ENCODE measurements at regions not wholly inside any gene's neighbourhood (a gene's known extent, or its start where the extent isn't known, plus 50 kb on each side); places are given as distances from the start of the nearest gene placed in this dataset.

DNA sequence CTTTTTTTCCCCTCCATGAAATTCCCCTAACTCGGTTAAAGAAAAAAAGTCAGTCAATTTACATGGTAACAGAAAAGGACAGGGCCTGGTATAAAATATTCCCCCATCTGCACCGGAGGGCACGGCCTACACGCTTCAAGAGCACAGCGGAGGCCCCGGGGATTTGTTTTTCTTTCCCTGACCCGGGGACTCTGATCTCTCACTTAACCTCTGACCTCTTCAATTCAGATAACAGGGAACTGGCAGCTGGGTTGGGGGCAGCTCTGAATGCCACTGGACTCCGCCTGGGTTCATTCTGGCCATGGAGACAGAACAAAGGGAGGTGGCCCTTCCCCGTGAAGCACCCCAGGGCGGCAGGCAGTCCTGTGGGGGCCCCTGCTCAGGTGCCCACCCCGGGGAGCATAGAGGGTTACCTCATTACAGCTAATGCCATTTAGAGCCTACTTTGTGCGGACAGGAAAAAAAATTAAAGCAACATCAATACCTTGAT is 257.5 kb downstream of the SHQ1 start:
- DNase-seq: no peak

- no peak for DNase-seq
These were observed 261.0 kb downstream of the SHQ1 start for GRCh38 chr3:72587282-72587681.

- DNase-seq: no peak
These were observed 261.6 kb downstream of the SHQ1 start for GRCh38 chr3:72586694-72587093.

GRCh38 chr3:72585966-72586365 is 262.3 kb downstream of the SHQ1 start:
- no peak for DNase-seq

GRCh38 chr3:72584262-72584661 is 264.0 kb downstream of the SHQ1 start:
- DNase-seq: no peak

- no peak for DNase-seq
These were observed 265.3 kb downstream of the SHQ1 start for GRCh38 chr3:72582963-72583362.

DNA sequence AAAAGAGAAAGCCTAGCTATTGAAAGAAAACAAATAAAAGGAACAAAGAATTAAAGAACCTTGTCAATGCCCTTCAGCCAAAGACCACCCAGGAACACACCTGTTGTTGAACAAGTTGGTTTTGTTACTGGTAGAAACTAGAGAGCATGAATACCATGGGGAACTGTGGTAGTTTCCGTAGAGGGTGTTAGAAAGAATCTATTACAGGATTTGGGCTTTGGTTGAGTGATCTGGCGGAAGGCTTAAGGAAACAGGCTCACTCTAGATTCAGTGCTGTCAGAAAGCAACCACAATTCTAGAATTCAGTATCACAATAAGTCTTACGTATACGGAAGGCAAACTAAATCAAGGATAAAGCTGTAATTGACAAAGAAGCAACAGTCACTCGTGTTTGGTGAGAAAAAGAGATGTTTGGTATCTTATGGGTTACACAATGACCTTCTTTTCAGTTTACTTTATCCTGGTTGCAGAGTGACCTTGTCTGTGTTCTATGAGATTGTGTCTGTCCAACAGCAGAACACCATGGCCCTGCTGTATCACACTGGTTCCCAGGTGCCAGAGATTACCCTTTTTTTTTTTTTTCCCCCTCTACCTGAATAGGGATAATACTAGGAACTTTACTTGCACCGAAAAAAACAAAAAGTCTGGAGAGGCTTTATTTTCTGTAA is 265.9 kb downstream of the SHQ1 start:
- no peak for DNase-seq

GRCh38 chr3:72580900-72581299 is 267.3 kb downstream of the SHQ1 start:
- DNase-seq: no peak

DNA sequence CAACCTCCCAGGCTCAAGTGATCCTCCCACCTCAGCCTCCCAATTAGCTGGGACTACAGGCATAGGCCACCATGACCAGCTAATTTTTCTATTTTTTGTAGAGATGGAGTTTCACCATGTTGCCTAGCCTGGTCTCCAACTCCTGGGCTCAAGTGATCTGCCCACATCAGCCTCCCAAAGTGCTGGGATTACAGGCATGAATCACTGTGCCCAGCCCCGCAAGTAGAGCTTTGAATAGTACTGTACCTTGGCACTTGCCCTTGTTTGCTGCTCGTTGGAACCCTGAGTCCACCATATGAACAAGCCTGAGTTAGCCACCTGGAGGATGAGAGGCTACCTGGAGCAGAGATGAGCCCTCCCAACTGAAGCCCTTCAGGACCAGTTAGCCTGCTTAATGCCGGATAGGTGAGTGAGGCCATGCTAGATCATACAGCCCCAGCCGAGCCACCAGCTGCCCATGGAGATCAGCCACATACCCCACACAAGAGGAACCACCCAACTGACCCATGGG is 267.9 kb downstream of the SHQ1 start:
- no peak for DNase-seq

DNA sequence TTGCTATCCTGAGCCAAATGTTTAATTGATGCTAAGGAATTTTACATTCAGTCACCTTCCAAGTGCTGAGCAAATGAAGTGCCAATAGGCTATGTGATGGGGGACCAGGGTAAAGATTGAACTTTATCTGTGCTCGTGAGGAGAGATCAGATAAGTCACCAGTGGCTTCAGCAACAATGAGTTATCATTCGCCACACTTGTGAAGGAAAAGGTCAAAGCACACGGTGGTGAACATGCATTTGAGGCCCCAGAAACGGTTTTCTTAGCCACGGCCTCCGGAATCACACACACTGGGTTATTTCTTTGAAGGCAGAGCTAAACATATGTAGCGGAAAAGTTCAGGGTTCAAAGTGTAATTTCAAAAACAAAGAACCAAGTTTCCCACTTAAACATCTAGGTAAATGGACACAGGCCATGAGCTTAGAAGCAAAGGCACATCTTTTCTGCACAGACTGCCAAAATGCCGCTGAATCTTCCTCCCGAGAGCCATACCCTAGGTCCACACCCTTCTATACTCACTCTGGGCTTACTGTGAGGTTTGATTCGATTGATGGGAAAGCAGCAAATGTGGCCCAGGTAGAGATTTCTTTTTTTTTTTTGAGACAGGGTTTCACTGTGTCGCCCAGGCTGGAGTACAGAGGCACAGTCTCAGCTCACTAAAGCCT is 268.5 kb downstream of the SHQ1 start:
- no peak for DNase-seq

- no peak for DNase-seq
These were observed 269.1 kb downstream of the SHQ1 start for GRCh38 chr3:72579191-72579580.

GRCh38 chr3:72577190-72577589 is 271.1 kb downstream of the SHQ1 start:
- no peak for DNase-seq

- no peak for DNase-seq
These were observed 271.7 kb downstream of the SHQ1 start for GRCh38 chr3:72576563-72576962.

- no peak for DNase-seq
These were observed 274.1 kb downstream of the SHQ1 start for GRCh38 chr3:72574144-72574543.

GRCh38 chr3:72573051-72573450 is 275.2 kb downstream of the SHQ1 start:
- DNase-seq: no peak

DNA sequence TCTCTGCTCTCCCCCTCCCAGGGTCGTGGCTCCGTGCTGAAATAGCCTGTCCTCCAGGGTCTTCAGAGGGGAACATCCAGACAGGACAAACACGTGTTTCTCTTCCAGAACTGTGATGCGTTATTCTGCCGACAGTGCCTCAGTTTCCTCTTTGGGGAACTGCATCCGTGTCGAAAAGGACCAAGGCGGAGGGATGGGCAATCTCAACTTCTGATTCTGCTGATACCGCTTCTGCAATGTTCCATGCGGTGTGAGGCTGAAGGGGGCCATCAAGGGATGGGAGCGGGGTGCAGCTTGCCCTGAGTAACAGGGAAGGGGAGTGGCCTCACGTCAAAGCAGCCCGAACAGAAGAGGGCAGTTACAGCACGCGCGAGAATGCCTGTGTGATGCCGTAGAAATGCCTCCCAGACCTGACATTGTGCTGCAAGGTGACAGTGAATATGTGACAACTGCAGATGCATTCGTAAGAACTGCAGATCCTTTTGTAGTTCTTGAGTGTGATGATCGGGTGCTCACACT is 275.7 kb downstream of the SHQ1 start:
- no peak for DNase-seq

GRCh38 chr3:72571638-72572114 is 276.6 kb downstream of the SHQ1 start:
- no peak for DNase-seq

GRCh38 chr3:72571052-72571451 is 277.2 kb downstream of the SHQ1 start:
- DNase-seq: no peak

- DNase-seq: no peak
These were observed 278.3 kb downstream of the SHQ1 start for GRCh38 chr3:72569754-72570440.

DNA sequence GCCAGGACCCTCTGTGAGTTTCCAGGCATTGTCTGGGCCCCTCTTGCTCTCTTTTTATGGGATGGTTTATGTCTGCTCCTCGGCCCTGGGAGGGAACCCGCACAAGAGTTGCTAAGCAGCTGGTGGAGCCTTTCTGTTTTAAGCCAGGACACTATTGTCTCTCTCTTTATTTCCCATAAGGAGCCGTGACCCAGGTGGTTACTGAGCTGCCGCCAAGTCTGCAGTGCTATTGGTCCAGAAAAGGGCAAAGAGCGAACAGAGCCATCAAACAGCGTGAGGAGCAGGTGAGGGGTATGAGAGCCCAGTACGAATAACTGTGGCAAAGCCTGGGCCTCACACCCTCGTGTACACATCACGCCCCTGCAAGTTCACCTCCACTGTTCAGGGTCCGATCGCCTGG is 280.2 kb downstream of the SHQ1 start:
- no peak for DNase-seq

GRCh38 chr3:72567474-72567873 is 280.8 kb downstream of the SHQ1 start:
- DNase-seq: no peak

- no peak for DNase-seq
These were observed 282.7 kb downstream of the SHQ1 start for GRCh38 chr3:72565593-72565992.

GRCh38 chr3:72563690-72564370 is 284.4 kb downstream of the SHQ1 start:
- no peak for DNase-seq

Measured in activated naive CD4-positive, alpha-beta T cell treated with Interleukin-2 at 50 U/mL for 16 hours (primary cell).